GM13976 (cell line): ENCODE measurements at regions not wholly inside any gene's neighbourhood (a gene's known extent, or its start where the extent isn't known, plus 50 kb on each side); places are given as distances from the start of the nearest gene placed in this dataset.

Experiments
- DNase-seq: peaks from one replicate; pipeline ENCODE4 v3.0.0; 2012; ENCODE audit warnings: low spot score
- CTCF ChIP-seq: IDR thresholded peaks from 2 replicates; pipeline ENCODE4 v1.5.1; 2012; ENCODE audit warnings: borderline replicate concordance, mild to moderate bottlenecking; ENCODE audit not compliant: insufficient read depth; ENCODE audit errors: extremely low read depth, missing control alignments, control extremely low read depth
- in situ Hi-C: fragments of 300-500 bp; cut with MboI; formaldehyde crosslinking; loops from one replicate; pipeline ENCODE4 v1.12.0; 2022; ENCODE audit warnings: low sequenced_read_pairs, mixed read lengths, inconsistent platforms; ENCODE audit not compliant: unreplicated experiment

- in situ Hi-C loops: no loop called here
- TF ChIP-seq CTCF: no peak
- no peak for DNase-seq
Observed at GRCh38 chr3:159149633-159150032, 347.8 kb downstream of the MFSD1 start.

GRCh38 chr3:159150180-159150579, 348.3 kb downstream of the MFSD1 start:
- DNase-seq: no peak
- TF ChIP-seq CTCF: no peak
- in situ Hi-C loops: no loop called here

- in situ Hi-C loops: no loop called here
- TF ChIP-seq CTCF: no peak
- no peak for DNase-seq
Observed at GRCh38 chr3:159151130-159151529, 349.3 kb downstream of the MFSD1 start.

- TF ChIP-seq CTCF: no peak
- DNase-seq: no peak
- in situ Hi-C loops: no loop called here
Observed at GRCh38 chr3:159157275-159157674, 355.4 kb downstream of the MFSD1 start.

- no peak for TF ChIP-seq CTCF
Observed at GRCh38 chr3:159158213-159158612, 356.4 kb downstream of the MFSD1 start.

GRCh38 chr3:159158801-159159200, 356.9 kb downstream of the MFSD1 start:
- in situ Hi-C loops: no loop called here
- no peak for DNase-seq
- no peak for TF ChIP-seq CTCF

More at GRCh38 chr3:159158213-159158612, 356.4 kb downstream of the MFSD1 start:
- in situ Hi-C loops: no loop called here
- DNase-seq: no peak

GRCh38 chr3:159159546-159159945, 357.7 kb downstream of the MFSD1 start:
- in situ Hi-C loops: no loop called here
- no peak for TF ChIP-seq CTCF
- DNase-seq: no peak
